HepG2 (cell line): ENCODE measurements at regions not wholly inside any gene's neighbourhood (a gene's known extent, or its start where the extent isn't known, plus 50 kb on each side); places are given as distances from the start of the nearest gene placed in this dataset.
"Not testable (repeated sequence)": the region's sequence is repeated elsewhere in the genome, so short reads cannot be mapped to it uniquely, and the experiment has no call there.

Experiments
- ATAC-seq: fragments of 200-7000 bp; cut with Tn5 transposase; 3 replicates; pipeline ENCODE4 v1.9.1; 2020; ENCODE audit warnings: mild to moderate bottlenecking, moderate library complexity
- BruUV-seq: library from RNA; stranded (reverse); fragments of 400-500 nt; replicated peaks from 2 replicates; lab custom pipeline; 2021; lab: Mats Ljungman, UMichigan
- CTCF ChIA-PET: fragments of 300-600 bp; formaldehyde crosslinking; extraction: SDS; loops from one replicate; lab custom pipeline; 2021; ENCODE audit warnings: low total read pairs, inconsistent platforms, low intra/inter-chr PET ratio; lab: Yijun Ruan, JAX
- POLR2A ChIA-PET: fragments of 350-600 bp; sonication (Branson Sonifier 250); formaldehyde crosslinking; loops from one replicate; lab custom pipeline; 2020; ENCODE audit warnings: antibody characterized with exemption, inconsistent platforms; lab: Yijun Ruan, JAX
- DNase-seq: peaks from one replicate; pipeline ENCODE4 v3.0.0-alpha.2; 2015; ENCODE audit warnings: low spot score
- FAIRE-seq: peaks from 3 replicates; lab custom pipeline; 2011; peaks lifted over from hg19 to GRCh38; lab: Jason Lieb, UNC
- H2AFZ ChIP-seq: one replicate; pipeline ENCODE4 v1.6.1; 2011; ENCODE audit warnings: low read length, inconsistent platforms
- H3K27ac ChIP-seq: fragments of 300-600 bp; 3 replicates; pipeline ENCODE4 v1.8.0; 2011; ENCODE audit warnings: mixed run types, mild to moderate bottlenecking, mixed read lengths, low read length, inconsistent platforms; ENCODE audit not compliant: insufficient read depth; ENCODE audit errors: extremely low read length
- H3K27me3 ChIP-seq, 2 experiments: fragments of 200-600 bp in 1 of 2; 2 replicates in 1 of 2; 3 replicates in 1 of 2; pipeline versions ENCODE4 v1.6.0 to v1.8.0; 2011; ENCODE audit warnings: low read length in 2 of 2, mild to moderate bottlenecking in 2 of 2, moderate library complexity in 2 of 2, inconsistent platforms in 1 of 2; ENCODE audit not compliant: insufficient read depth in 2 of 2, control insufficient read depth in 1 of 2
- H3K36me3 ChIP-seq, 2 experiments: fragments of 200-600 bp in 1 of 2; replicated peaks in 1 of 2; 2 replicates in 1 of 2; 3 replicates in 1 of 2; pipeline versions ENCODE4 v1.5.1 to v1.8.0; 2011; ENCODE audit warnings: low read length in 2 of 2, inconsistent platforms in 1 of 2; ENCODE audit not compliant: insufficient read depth in 2 of 2, control insufficient read depth in 1 of 2
- H3K4me1 ChIP-seq: 2 replicates; pipeline ENCODE4 v1.5.1; 2012; ENCODE audit warnings: low read length, inconsistent platforms; ENCODE audit not compliant: insufficient read depth
- H3K4me2 ChIP-seq: 2 replicates; pipeline ENCODE4 v1.6.0; 2011; ENCODE audit warnings: low read depth, low read length, inconsistent platforms
- H3K4me3 ChIP-seq, 3 experiments: fragments of 200-600 bp in 1 of 3; sonication (generic), shearing (Covaris generic) in 1 of 3; replicated peaks in 1 of 3; 2 replicates each; pipeline ENCODE4 v1.5.1; 2011 to 2016; ENCODE audit warnings: low read length in 3 of 3, inconsistent platforms in 2 of 3, low read depth in 2 of 3, mild to moderate bottlenecking in 2 of 3, control low read depth in 1 of 3, mixed read lengths in 1 of 3; ENCODE audit not compliant: insufficient read depth in 1 of 3
- H3K79me2 ChIP-seq: one replicate; pipeline ENCODE4 v1.6.1; 2011; ENCODE audit warnings: low read length, inconsistent platforms; ENCODE audit not compliant: insufficient read depth
- H3K9ac ChIP-seq: 2 replicates; pipeline ENCODE4 v1.6.0; 2011; ENCODE audit warnings: mild to moderate bottlenecking, low read depth, low read length, inconsistent platforms; ENCODE audit not compliant: insufficient read depth
- H3K9me3 ChIP-seq: 2 replicates; pipeline ENCODE4 v1.5.1; 2012; ENCODE audit warnings: mild to moderate bottlenecking, low read length
- H4K20me1 ChIP-seq: 2 replicates; pipeline ENCODE4 v1.6.0; 2011; ENCODE audit warnings: inconsistent platforms, mild to moderate bottlenecking, low read length, moderate library complexity; ENCODE audit not compliant: insufficient read depth
- WGBS: methylation state at CpG from one replicate; pipeline ENCODE4 v1.1.6; 2017; ENCODE audit warnings: low lambda C conversion rate; 5-methylcytosine and 5-hydroxymethylcytosine counted together
- in situ Hi-C: cut with HindIII; loops from 2 replicates; pipeline ENCODE4 v1.10.0; 2017; ENCODE audit warnings: low pct_unique_long_range_greater_than_20kb; ENCODE audit not compliant: extremely low pct_ligation_motif_present
- intact Hi-C: fragments of 100-400 bp; cut with micrococcal nuclease; formaldehyde crosslinking; loops from one replicate; pipeline ENCODE4 v1.10.0; 2022; ENCODE audit not compliant: unreplicated experiment

DNA sequence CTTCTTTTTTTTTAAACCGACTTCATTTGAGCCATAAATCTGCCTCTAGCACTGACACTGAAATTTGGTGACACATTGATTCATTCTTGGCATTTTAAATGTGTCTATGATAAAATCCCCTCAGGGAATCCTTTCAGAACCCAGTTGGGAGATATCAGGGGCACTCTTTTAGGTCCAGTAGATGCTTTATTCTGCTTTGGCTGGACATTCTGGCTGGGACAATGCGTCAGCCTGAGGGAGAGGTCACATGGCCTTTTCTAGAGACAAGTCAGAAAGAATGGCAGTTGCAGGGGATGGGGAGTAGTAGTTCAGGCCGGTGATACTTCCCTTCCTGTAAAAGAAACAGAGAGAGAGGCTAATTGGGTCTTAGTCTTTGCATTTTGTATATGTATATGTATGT is 63.1 kb downstream of the TRIM43 start:
- H4K20me1 ChIP-seq, H3K36me3 ChIP-seq, H3K9me3 ChIP-seq, H3K4me3 ChIP-seq, H3K79me2 ChIP-seq, BruUV-seq, CTCF ChIA-PET, in situ Hi-C loops, H3K4me1 ChIP-seq, H2AFZ ChIP-seq, DNase-seq, FAIRE-seq, POLR2A ChIA-PET, H3K27me3 ChIP-seq, H3K4me2 ChIP-seq, H3K27ac ChIP-seq, intact Hi-C loops, H3K9ac ChIP-seq, ATAC-seq: not testable (repeated sequence)
- WGBS, result no CpG with 5 or more reads among the region's 3 CpGs

DNA sequence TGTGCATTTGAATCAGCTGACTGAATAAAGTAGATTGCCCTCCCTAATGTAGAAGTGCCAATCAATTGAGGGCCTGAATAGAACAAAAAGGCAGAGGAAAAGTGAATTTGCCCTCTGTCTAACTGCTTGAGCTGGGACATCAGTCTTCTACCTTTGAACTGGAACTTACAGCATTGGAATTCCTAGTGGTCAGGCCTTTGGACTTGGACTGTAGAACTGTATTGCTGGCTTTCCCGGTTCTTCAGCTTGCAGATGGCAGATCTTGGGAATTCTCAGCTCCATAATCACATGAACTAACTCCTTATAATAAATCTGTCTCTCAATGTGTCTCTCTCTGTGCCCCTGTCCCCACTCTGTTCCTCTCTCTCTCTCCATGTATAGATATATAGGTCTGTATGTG is 64.8 kb downstream of the TRIM43 start:
- H2AFZ ChIP-seq, intact Hi-C loops, H3K36me3 ChIP-seq, DNase-seq, H3K4me3 ChIP-seq, H3K9me3 ChIP-seq, POLR2A ChIA-PET, H3K4me1 ChIP-seq, H3K4me2 ChIP-seq, H3K79me2 ChIP-seq, in situ Hi-C loops, ATAC-seq, H3K27ac ChIP-seq, H4K20me1 ChIP-seq, H3K27me3 ChIP-seq, H3K9ac ChIP-seq, BruUV-seq, FAIRE-seq, CTCF ChIA-PET: not testable (repeated sequence)
- 0% methylated on average over 1 of the region's 1 CpG for WGBS

DNA sequence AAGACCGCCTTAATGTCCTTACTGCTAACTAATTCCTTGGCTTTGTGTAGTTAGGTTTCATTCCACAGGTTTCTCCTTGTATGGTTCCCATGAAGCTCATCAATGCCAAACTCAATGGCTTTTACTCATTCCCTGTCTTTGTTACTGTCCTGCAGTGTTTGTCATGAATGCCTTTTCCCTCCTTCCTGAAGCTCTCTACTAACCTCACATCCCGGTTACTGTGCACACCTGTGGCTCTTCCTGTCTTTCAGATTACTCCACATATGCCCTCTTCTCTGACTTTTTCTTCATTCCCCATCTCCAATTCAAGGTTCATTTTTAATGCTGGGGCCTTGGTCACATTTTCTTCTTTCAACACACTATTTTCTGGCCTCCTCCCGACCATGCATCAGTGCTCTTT is 66.1 kb downstream of the TRIM43 start:
- ATAC-seq, H2AFZ ChIP-seq, H3K27ac ChIP-seq, H3K36me3 ChIP-seq, H3K9me3 ChIP-seq, H3K4me2 ChIP-seq, H3K4me3 ChIP-seq, H3K27me3 ChIP-seq, DNase-seq, BruUV-seq, in situ Hi-C loops, CTCF ChIA-PET, FAIRE-seq, POLR2A ChIA-PET, H4K20me1 ChIP-seq, H3K4me1 ChIP-seq, H3K9ac ChIP-seq, H3K79me2 ChIP-seq, intact Hi-C loops: not testable (repeated sequence)
- 43% methylated on average over 3 of the region's 3 CpGs for WGBS

DNA sequence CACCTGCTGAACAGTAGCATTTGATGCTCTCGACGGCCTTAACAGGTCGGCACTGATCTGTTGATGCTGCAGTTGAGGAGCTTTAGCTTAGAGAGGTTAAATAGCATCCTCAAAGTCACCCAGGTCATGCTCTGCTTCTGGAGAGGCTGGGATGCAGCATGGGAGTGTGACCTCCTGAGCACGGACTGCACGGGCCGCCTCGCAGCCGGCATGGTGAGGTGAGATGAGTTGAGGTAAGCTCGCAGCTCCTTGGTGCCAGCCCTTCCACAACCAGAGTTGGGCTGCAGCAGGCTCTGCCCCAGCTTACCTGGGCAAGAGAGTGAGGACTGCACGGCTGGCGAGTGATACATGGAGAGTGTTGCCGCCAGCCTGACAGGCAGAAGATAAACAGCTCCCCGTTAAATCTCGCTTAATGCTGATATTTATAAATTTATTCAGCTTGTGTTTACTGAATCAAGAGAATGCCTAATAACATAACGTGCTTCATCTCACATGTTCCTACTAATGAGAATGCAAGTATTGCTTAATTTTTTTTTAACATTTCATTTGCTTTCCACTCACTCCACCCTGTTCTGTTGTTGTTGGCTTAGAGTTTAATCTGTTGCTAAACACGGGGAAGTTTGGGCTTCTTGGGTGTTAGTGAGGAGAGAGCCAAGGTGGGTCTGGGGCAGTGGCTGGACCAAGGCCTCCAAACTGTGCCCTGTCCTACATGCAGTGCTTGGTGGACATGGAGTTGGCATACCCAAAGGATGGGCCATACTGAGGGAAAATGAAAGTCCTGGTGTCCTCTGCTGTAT is 69.2 kb downstream of the TRIM43 start:
- in situ Hi-C loops, H4K20me1 ChIP-seq, H3K9me3 ChIP-seq, DNase-seq, H2AFZ ChIP-seq, BruUV-seq, POLR2A ChIA-PET, CTCF ChIA-PET, H3K27ac ChIP-seq, H3K36me3 ChIP-seq, intact Hi-C loops, H3K4me2 ChIP-seq, FAIRE-seq, ATAC-seq, H3K4me1 ChIP-seq, H3K9ac ChIP-seq, H3K79me2 ChIP-seq, H3K4me3 ChIP-seq: not testable (repeated sequence)
- H3K27me3 ChIP-seq, result peaks cover 2 to 22% of the 10 kb centered on the region in 2 experiments; a peak in 3 of 5 replicates
- WGBS, result 36% methylated on average over 13 of the region's 16 CpGs
